ENCODE measurements at regions not wholly inside any gene's neighbourhood (a gene's known extent, or its start where the extent isn't known, plus 50 kb on each side); places are given as distances from the start of the nearest gene placed in this dataset.

DNA sequence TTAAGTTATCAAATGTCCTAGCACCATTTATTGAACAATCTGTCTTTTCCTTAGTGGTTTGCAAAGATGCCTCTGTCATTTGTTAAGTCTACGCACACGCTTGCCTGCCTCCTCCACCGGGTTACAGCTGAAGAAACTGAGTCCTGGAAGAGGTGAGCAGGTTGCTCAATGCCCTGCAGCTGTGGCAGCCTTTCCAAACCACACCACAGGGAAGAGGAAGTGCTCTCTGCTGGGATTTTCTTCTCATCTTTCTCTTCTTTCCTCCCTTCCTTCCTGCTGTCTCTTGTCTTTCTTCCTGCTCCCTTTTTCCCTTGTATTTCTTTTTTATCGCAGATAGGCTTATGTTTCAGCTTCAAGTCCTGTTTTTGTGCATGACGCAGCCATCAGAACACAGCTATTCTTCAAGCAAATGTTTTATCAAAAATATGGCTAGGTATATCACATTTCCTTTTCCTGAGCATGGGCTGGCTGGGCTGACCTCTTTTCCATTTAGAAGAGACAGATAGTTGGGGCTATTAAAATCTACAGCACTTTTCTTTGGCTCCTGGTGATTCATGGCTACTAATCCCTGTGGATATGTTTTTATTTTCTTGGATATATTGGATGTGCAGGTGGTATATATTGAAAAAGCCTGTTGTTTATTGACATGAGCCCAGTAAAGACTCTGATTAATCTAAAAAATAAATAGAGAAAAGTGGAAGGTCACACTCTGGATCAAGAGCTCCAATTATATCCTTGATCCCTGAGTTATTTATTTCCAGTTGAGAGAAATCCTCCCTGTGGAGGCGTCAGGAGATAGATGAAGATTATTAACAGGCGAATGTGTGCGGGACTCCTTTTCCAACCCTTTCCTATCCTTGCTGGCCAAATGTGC, 214.6 kb downstream of the TSN start:
- no peak for DNase-seq

DNA sequence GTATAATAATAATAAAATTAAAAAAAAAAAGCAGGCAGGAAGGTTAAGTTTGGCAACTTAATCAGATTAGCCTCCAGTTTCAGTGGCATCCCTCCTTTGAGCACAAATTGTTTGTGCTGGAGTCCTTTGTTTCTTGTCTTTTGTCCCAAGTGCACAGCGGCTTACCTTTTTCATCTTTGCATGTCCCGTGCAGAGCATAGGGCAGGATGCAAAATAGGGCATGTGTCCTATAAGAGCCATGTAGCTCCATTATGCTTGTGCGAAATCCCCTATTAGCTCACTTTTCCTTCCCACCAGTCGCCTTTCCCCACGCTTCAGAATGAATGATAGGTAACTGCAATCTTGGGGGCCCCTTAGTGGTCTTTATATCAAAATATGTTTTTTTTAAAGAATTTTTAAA, 216.8 kb downstream of the TSN start:
- DNase-seq = no peak

DNA sequence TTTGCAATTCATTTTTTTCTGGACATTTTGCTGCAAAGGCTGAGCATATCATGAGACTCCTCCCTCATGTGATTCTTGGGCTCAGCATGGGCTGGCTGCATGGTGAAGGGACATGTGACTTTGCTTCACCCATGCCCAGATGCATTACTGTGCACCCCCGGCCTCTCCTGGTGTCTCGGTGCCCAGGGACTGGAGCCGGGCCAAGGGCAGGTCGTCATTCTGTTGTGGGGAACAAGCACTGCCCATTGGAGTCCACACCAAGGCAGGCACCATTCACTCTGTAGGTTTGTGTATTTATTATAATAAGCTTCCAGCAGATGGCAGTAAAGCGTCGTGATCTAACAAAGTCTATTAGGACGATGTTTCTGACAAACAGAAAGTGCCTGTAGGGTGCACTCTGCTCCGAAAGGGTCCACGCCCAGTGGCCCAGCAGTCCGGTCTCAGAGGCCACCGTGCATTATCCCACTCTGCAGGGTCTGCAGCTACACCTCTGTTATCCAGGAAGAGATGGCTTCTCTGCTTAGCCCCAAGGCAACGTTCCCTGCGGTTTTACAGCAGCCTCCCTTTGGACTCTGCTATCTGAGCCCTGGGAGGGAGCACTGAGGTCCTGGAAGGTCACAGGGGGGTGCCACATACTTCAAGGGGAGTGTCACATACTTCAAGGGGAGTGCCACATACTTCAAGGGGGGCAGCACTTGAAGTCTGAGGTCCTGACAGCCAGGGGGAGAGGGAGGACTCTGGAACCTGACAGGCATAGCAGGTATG, 219.6 kb downstream of the TSN start:
- peak; percentile 45 for DNase-seq

DNA sequence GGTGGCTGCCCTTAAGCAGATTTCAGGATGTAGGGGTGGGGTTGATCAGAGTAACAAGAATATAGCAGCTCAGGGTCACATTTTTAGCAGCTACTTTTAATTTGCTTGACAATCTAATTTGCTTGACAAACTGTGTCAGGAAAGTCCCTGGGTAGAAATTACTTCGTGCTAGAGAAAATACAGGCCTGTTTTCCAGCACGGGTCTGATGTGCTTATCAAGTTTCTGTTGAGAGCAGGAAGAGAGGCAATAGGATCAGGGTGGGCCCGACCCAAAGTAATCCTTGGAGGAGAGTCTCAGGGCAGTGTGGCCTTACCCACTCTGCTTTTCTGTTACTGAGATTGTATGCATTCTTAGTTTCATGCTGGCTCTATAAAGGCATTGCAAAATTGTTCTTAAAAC, 221.5 kb downstream of the TSN start:
- DNase-seq = no peak

DNA sequence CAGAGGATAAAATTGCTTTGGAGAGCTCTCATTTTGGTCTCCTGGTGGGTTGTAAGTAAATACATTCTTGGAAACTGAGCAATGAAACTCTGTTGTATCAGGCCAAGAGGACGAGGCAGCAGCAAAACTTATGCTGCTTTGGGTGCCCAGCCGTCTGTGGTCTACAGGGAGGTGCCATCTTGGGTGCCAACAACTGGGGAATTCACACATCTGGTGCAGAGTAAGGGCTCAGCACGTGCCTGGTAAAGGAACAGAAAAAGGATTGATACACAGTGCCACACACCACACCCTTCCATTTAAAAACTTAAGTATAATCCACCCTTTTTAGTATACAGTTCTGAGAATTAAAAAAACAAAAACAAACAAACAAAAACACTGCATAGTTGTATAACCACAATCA, 221.9 kb downstream of the TSN start:
- DNase-seq = no peak

DNA sequence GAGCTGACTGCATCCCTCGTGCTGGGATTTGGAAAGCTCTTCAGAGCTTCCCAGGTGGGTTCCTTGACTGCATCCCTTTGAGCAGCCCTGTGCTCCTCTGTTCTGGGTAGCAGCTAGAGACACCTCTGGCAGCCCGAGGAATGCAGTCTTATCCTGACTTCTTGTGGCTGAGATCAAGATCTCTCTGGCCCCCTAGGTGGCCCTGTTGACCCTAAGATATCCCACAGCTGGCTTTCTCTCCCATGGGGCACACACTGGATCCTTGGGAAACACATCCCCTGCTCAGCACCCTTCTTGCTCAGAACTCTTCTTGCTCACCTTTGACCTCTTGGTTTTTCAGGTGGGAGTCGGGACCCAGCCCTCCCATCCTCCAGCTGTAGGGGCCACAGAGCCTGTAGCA, 237.2 kb downstream of the TSN start:
- DNase-seq = no peak

DNA sequence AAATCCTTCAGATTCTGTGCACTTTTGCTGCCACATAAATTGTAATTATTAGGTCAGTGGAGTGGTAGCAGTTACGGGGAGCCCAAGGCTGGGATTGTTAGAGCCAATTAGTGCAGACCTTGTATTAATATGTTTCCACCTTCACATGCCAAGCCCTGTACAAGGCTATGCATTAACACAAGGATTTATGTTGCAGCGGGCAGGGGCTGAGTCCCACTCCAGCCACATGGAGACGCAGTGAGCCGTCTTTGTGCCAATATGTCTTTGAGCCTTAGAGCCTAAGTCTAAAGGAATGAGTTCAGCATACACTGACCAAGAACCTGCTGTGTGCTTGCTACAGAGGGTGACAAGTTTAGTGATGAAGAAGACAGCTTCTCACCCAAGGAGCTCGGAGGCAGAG, 238.2 kb downstream of the TSN start:
- DNase-seq = no peak

DNA sequence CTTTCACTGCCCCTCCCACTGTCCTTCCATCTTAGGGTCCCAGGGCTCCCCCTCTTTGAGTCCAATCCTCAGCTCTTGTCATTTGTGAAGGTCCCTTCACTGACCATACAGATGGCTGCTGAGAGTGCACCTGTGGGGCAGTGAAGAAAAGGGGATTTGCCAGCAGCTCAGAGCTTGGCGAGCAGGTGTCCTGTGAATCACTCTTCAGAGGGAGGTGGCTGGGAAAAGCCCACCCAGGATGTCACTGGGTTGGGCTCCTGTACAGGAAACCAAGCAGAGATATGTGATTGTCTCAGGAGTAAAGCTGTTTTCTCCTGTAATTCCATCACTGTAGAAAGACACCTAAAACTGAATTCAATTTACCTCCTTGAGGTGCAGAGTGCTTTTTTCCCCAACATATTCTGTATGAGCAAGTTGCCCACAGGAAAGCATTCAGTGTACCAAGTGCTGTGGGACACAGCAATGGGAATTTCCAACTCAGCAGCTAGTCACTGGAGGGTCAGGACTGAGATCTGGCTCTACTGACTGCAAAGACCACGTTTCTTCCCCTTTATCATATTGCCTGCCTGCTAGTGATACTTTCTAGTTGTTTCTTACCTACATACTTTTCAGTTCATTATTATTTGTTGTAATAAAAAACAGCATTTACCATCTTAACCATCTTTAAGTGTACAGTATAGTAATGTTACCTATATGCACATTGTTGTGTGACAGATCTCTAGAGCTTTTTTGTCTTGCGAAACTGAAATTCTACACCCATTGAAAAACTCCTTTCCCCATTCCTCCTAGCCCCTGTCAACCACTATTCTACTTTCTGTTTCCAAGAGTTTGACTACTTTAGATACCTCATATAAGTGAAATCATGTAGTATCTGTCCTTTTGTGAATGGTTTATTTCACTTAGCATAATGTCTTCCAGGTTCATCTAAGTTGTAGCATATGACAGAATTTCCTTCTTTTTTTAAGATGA, 239.1 kb downstream of the TSN start:
- no peak for DNase-seq

DNA sequence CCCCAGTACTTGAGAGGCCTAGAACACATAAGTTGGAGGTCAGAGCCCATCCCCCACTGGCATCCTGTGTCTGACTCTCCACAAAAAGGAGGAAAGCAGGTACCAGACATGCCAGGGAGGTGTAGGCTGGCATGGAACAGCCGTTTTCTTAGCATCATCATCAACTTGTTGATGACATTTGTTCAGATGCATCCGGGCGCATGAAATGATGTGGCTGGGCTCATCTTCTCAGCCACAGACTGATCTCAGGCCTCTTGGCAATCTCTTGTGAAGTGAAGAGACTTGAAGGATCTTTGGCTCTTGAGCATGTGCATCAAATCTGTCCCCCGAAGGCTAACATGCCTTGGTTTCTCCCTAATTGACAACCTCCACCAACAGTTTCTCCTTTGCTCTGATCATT, 243.3 kb downstream of the TSN start:
- no peak for DNase-seq

DNA sequence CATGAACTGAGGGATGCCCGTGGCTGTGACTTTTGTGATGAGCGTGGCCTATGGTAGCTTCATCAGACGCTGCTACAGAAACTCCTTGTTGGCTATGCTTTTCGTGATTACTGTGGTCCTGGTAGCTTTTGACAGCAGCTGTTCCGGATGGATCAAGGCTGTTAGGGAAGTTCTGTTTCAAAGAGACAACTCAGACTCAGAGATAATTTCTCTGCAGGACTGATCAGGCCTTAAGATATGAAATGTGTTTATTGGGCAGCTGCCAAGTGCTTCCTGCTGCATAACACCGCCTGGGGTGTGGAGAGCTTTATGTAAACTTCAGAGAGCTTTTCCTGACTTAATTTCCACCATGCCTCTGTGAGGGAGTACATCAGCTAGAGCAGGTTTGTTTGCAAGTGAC, 243.8 kb downstream of the TSN start:
- DNase-seq = no peak

DNA sequence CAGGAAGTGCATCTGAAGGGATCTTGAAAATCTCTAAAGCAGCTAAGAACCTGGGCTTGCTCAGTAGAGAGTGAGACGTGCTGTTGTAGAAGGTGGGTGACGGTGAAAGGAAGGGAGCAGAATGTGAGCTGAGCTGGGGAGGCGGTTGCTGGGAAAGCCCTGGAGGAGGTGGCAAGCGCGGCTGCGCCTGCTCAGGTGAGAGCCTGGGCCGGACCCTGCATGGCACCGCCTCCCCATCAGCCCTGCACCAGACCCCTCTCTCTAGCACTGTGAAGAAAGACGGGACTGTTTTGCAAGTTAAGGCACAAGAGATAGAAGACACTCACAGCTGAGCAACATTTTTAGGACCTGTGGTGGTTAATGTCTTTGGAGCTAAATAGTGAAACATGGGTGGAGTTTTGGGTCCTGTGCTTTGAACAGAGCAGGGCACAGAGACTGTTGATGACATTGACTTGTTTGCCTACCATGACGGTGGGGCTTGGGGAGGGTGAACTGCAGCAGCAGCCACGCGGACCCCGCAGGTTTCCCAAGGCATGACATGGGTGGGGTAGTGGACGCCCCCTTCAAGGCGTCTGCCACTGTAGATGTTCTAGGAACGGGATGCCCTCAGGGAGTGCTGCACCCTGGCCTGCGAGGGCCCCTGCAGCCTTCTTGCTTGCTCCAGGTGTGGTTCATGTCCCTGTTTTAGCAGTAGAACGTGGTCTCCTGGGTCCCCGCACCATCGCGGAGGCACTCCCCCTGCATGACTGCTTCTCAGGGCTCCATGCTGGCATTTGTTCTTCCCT, 245.3 kb downstream of the TSN start:
- DNase-seq = no peak

DNA sequence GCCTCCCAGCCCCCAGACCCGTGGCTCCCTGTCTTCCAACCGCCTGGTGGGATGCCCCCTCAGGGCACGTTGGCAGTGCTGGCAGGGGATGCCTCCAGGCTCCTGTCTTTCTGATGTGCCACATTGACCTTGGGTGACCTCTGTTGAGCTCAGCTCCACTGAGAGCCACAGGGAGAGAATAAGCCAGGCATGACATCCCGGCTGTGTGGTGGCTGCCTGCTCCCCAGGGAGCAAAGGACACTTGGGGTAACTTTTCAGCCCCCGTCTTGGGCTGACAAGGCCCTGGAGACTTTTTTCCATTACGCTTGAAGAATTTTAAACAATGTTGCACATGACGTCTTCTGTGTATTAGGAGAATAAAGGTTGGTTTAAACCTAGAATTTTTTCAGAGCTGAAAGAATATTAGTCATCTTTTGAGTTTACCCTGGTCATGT, 246.0 kb downstream of the TSN start:
- DNase-seq = no peak

DNA sequence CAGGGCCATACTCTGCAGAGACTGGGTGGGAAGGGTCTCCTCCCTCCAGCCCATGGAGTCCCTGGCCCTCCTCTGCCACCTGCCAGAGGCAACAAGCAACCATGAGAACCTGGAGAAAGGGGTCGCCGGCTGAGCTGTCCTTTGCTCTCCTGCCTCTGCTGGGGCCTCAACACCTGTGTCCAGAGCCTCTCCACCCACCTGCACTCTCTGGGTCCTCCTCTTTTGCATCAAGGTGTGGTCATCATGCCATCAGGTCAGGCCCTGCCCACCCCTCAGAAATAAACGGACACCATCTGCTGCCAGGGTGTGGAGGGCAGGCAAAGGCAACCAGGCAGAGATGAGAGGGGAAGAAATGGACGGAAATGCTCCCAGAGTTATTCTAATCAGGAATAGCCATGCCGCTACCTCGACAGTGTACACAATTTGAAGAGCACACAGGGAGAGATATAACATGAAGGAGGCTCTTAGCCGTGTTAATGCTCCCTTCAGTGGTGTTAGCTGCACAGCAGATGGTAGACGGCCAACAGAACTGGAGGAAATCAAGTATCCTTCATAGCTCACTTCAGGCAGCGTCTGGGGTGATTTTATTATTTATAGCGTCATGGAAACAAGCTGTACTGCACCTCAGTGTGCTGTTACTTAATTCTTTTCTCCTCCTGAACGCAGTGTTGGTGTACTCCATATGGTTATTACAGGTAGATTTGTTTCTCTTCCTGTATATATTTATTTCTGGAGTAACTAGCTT, 247.9 kb downstream of the TSN start:
- DNase-seq = no peak

DNA sequence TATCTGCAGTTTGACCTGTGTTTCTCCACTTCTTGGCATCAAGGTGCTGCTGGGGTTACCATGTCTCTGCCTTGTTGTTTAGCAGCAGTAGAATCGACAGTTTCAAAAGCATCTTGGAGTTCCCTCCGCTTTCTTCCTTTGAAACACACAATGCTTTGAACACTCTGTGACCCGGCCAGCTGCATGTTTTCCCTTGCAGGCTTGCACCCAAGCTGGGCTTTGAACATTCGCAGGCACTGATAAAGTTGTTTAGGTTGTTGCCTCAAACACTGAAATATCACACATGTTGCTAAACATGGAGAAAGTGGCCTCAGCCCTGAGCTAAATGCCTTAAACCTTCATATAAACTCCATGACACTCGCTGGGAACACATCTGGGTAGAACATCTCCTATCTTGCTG, 251.7 kb downstream of the TSN start:
- DNase-seq = no peak

DNA sequence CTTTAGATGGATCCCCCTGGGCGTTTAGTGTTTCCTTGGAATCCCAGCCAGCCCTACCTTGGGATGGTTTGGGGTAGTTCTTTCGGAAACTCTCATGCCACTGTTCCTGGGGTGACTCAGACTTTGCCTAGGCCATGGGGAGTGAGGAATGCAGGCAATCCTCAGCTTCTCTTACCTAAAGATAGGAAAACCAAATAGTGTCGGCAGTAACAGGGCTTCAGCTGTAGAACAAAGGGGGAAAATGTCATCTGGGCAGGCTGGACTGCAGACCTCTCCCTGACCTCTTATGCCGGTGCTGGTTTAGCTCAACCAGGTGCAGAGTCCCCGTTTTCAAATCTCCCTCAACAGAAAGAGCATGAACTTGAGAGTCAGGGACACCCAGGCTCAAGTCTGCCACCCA, 252.1 kb downstream of the TSN start:
- no peak for DNase-seq

DNA sequence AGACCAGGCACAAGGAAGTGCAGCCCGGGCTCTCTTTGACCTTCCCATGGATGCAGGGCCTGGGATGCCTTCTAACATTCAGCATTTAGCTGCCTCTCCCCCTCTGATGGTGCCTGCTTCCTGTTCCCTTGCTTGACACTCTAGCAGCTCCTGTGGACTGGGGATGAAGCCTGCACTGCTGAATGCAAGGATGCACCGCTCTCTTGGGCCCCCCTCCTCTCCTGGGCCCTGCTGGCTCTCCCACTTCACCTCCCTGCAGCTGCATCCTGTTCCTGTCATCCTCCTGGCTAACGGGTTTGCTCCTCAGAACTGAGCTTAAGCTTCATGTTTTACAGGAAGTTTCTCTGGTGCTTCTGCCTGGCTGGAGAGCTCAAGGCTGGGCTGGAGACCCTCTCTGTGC, 254.1 kb downstream of the TSN start:
- DNase-seq = no peak

DNA sequence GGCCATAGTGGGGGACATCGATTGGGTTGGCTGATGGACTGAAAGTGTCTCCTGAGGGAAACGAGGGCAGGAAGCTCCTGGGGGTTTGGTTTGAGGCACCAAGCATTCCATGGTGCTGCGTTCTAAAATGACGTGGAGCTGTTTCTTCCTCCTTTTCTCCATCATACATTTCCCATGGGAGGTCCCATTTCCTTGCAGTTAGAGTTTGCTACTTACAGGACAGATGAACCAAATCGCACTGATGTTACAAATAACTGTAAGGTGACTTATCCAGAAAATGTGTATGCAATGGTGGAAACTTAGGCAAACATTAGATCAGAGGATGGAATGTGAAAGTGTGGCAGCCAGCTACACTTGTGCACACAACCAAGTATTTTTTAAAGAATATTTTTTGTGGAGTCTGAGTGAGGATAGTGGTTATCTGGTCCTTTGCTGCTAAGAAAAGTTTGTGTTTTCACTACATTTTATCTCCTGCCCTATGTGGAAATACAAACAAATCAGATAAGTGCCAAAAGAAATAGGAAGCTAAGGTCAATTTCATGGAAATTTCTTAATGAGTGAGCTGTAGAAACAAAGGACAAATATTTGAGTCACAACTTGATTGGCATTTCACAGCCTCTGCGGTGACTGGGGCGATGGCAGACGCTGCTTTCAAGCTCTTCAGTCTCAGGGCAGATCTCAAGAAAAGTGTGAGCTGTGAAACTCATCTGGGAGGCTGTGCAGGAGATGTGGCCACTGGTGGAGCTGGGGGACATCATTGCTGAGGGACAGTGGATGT, 256.2 kb downstream of the TSN start:
- no peak for DNase-seq

DNA sequence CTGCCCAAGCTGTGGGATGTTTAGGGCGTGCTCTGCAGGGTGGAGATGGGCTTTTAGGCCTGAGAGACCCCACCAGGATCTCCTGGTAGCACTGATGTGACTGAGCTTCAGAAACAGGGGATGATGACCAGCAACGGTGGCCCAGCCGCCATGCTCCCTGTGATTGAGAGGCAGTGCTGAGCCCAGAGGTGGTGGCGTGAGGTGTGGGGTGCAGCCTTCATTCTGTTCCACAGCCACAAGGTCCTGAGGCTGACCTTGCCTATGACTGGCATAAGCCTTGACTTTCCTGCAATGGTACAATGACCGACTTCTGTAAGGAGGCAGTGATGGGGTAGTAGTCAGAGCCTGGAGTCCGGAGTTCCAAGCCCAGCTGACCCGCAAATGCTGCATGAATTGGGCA, 263.3 kb downstream of the TSN start:
- DNase-seq = no peak

DNA sequence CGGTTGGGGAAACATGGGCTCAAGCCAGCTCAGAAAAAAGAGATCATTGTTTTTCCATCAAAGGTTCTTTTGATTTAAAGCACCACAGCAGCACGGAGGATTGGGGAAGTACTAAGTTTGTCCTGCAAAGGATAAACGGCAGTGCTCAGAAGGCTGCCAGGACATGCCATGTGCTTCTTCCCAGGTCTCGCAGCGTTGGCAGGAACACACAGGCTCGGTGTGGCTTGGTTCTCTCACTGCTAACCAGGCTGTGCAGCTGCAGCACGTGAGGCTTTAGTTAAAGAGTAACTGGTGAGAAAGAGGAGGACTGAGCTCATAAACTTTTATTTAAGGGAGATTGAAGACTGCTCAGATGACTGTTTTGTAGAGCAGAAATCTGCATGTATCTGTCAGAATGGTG, 264.3 kb downstream of the TSN start:
- no peak for DNase-seq

DNA sequence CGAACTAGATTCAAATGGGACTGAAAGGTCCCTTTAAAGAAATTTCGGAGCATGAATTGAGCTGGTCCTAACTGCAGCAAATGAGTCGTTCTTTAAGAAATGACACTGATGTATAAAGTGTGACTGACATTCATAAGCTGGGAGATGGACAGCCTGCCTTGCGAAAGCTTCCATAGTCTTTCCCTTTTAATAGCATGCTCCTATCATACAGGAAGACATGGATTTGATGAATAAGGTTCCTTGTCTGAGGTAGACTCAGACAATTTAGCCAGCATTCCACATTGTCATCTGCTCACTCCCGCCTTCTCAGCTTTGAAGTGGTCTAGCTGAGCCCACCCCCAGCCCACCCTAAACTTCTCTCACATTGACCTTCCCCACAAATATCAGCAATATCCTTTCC, 264.9 kb downstream of the TSN start:
- DNase-seq = no peak

DNA sequence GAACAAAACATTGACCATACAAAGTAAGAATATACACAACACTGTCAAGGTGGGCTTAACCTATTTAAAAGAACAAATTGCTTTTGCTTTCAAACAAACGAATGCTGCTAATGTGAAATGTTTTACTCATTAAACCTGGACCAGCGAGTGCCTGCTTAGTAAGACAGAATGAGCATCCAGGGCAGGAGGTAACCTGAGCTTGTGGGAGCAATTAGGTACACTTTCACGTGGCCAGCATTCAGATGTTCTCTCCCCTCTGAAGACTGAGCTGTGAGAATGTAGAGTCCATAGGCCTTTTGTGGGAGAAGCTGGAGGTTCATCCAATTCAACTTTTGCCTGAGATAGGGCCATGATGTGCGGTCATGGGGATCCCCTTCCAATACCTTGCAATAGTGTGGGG, 266.5 kb downstream of the TSN start:
- no peak for DNase-seq

Measured in CD4-positive, alpha-beta T cell treated with Interleukin-6 for 4 hours (primary cell).